Mesenchymal stem cell (in vitro differentiated cells and primary cell): ENCODE measurements at regions not wholly inside any gene's neighbourhood (a gene's known extent, or its start where the extent isn't known, plus 50 kb on each side); places are given as distances from the start of the nearest gene placed in this dataset.
"Not testable (repeated sequence)": the region's sequence is repeated elsewhere in the genome, so short reads cannot be mapped to it uniquely, and the experiment has no call there.

Source experiments
- DNase-seq: peaks from one replicate; pipeline ENCODE4 v3.0.0-alpha.2; 2013
- H2AFZ ChIP-seq: one replicate; pipeline ENCODE4 v1.6.1; 2013; ENCODE audit warnings: low read depth, mild to moderate bottlenecking, control low read depth, inconsistent platforms, low read length, moderate library complexity
- H2AK5ac ChIP-seq: 2 replicates; pipeline ENCODE4 v1.6.1; 2013; ENCODE audit warnings: low read length, moderate library complexity, mild to moderate bottlenecking, inconsistent platforms; ENCODE audit not compliant: severe bottlenecking
- H2BK120ac ChIP-seq: one replicate; pipeline ENCODE4 v1.6.1; 2013; ENCODE audit warnings: low read depth, mild to moderate bottlenecking, inconsistent platforms, low read length, moderate library complexity
- H2BK12ac ChIP-seq, 2 experiments: one replicate each; pipeline ENCODE4 v1.6.1; 2013; ENCODE audit warnings: inconsistent platforms in 2 of 2, low read length in 2 of 2, mild to moderate bottlenecking in 2 of 2, moderate library complexity in 2 of 2, control low read depth in 1 of 2
- H2BK15ac ChIP-seq: one replicate; pipeline ENCODE4 v1.6.1; 2013; ENCODE audit warnings: mild to moderate bottlenecking, low read depth, inconsistent platforms; ENCODE audit not compliant: poor library complexity, severe bottlenecking
- H2BK5ac ChIP-seq: 2 replicates; pipeline ENCODE4 v1.6.1; 2013; ENCODE audit warnings: low read depth, mild to moderate bottlenecking, low read length, control low read depth, inconsistent platforms; ENCODE audit not compliant: poor library complexity, severe bottlenecking
- H3K14ac ChIP-seq, 2 experiments: one replicate each; pipeline ENCODE4 v1.6.1; 2013; ENCODE audit warnings: inconsistent platforms in 2 of 2, low read length in 2 of 2, control low read depth in 1 of 2, mild to moderate bottlenecking in 1 of 2, moderate library complexity in 1 of 2
- H3K18ac ChIP-seq, 2 experiments: one replicate each; pipeline ENCODE4 v1.6.1; 2013; ENCODE audit warnings: inconsistent platforms in 2 of 2, low read length in 2 of 2, control low read depth in 1 of 2, low read depth in 1 of 2, mild to moderate bottlenecking in 1 of 2
- H3K23ac ChIP-seq, 2 experiments: one replicate each; pipeline ENCODE4 v1.6.1; 2013; ENCODE audit warnings: inconsistent platforms in 2 of 2, low read length in 2 of 2, mild to moderate bottlenecking in 2 of 2, moderate library complexity in 2 of 2, control low read depth in 1 of 2
- H3K27ac ChIP-seq: 2 replicates; pipeline ENCODE4 v1.5.1; 2013; ENCODE audit warnings: mild to moderate bottlenecking, moderate library complexity, low read length, control low read depth, inconsistent platforms; ENCODE audit not compliant: poor library complexity, severe bottlenecking
- H3K27me3 ChIP-seq, 2 experiments: 2 replicates each; pipeline versions ENCODE4 v1.6.1 to v1.7.0; 2013; ENCODE audit warnings: low read length in 2 of 2, mild to moderate bottlenecking in 2 of 2, moderate library complexity in 2 of 2, control low read depth in 1 of 2, inconsistent platforms in 1 of 2; ENCODE audit not compliant: control insufficient read depth in 1 of 2, insufficient read depth in 1 of 2
- H3K36me3 ChIP-seq, 2 experiments: 2 replicates each; pipeline versions ENCODE4 v1.6.1 to v1.7.0; 2013; ENCODE audit warnings: low read length in 2 of 2, control low read depth in 1 of 2, inconsistent platforms in 1 of 2, low read depth in 1 of 2, mild to moderate bottlenecking in 1 of 2; ENCODE audit not compliant: insufficient read depth in 2 of 2, control insufficient read depth in 1 of 2
- H3K4ac ChIP-seq, 2 experiments: one replicate each; pipeline ENCODE4 v1.6.1; 2013; ENCODE audit warnings: inconsistent platforms in 2 of 2, low read length in 2 of 2, mild to moderate bottlenecking in 2 of 2, moderate library complexity in 2 of 2, control low read depth in 1 of 2, low read depth in 1 of 2
- H3K4me1 ChIP-seq: 2 replicates; pipeline ENCODE4 v1.6.1; 2013; ENCODE audit warnings: low read depth, low read length, control low read depth; ENCODE audit not compliant: control insufficient read depth, insufficient read depth
- H3K4me2 ChIP-seq: 2 replicates; pipeline ENCODE4 v1.6.1; 2013; ENCODE audit warnings: low read length, mild to moderate bottlenecking, inconsistent platforms; ENCODE audit not compliant: poor library complexity, severe bottlenecking
- H3K4me3 ChIP-seq, 2 experiments: 2 replicates each; pipeline versions ENCODE4 v1.5.1 to v1.7.0; 2013; ENCODE audit warnings: low read length in 2 of 2, mild to moderate bottlenecking in 2 of 2, control low read depth in 1 of 2, low read depth in 1 of 2; ENCODE audit not compliant: insufficient read depth in 1 of 2
- H3K79me1 ChIP-seq: replicated peaks from 2 replicates; pipeline ENCODE4 v1.6.1; 2013; ENCODE audit warnings: mild to moderate bottlenecking, control low read depth, low read length, inconsistent platforms; ENCODE audit not compliant: poor library complexity, severe bottlenecking
- H3K9ac ChIP-seq: 2 replicates; pipeline ENCODE4 v1.7.0; 2013; ENCODE audit warnings: mild to moderate bottlenecking, low read length, moderate library complexity
- H3K9me3 ChIP-seq: 2 replicates; pipeline ENCODE4 v1.7.0; 2013; ENCODE audit warnings: mild to moderate bottlenecking, low read length; ENCODE audit not compliant: control insufficient read depth
- H4K8ac ChIP-seq: one replicate; pipeline ENCODE4 v1.6.1; 2013; ENCODE audit warnings: inconsistent platforms, mild to moderate bottlenecking, low read length, moderate library complexity
- H4K91ac ChIP-seq: one replicate; pipeline ENCODE4 v1.6.1; 2013; ENCODE audit warnings: mild to moderate bottlenecking, low read length, inconsistent platforms
- WGBS: methylation state at CpG from one replicate; pipeline ENCODE4 v1.1.7; 2013; ENCODE audit warnings: mixed read lengths; 5-methylcytosine and 5-hydroxymethylcytosine counted together

DNA sequence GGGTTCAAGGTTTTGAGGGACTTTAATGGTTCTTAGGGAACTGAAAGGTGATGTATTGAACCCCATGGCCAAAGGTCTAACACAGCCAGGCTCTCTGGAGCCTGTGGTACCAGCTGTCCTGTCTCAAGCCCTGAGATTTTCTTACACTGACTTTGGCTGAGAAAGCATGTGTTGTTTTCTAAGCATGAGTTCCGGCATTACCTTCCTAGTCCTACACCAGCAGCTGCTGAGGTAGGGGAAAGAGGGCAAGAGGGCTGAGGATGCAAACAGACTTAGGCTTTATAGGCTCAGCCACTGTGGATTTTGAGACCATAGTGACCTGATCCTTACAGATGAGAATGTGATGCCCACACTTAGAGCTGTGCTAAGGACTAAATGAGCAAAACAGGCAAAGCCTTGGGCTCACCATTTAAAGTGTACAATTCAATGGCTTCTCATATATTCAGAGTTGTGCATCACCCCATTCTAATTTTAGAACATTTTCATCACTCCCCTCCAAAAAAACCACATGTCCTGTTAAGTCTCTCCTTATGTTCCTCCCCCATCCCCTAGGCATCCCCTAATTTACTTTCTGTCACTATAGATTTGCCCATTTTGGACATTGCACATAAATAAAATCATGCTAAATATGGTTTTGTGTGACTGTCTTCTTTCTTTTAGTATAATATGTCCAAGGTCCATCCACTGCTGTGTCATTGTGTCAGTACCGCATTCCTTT lies 99.7 kb upstream of the OTOS start:
- no peak overlapping the region for H2BK12ac ChIP-seq
- no peak overlapping the region for H4K8ac ChIP-seq
- no peak overlapping the region for H4K91ac ChIP-seq
- 90% methylated on average over 1 of the region's 2 CpGs for WGBS
- H3K27ac ChIP-seq, result no peak overlapping the region
- H3K9me3 ChIP-seq, result no peaks in the 10 kb centered on the region
- H3K23ac ChIP-seq, result no peak overlapping the region
- no peak overlapping the region for H3K4me3 ChIP-seq
- peaks cover 0 to 41% of the 10 kb centered on the region in 2 experiments for H3K27me3 ChIP-seq
- no peak overlapping the region for H2AFZ ChIP-seq
- H3K14ac ChIP-seq, result no peak overlapping the region
- no peak overlapping the region for H2BK120ac ChIP-seq
- no peaks in the 10 kb centered on the region for H3K4me1 ChIP-seq
- H3K4ac ChIP-seq, result no peak overlapping the region
- no peak overlapping the region for H2BK5ac ChIP-seq
- H3K9ac ChIP-seq, result no peak overlapping the region
- H2AK5ac ChIP-seq, result no peak overlapping the region
- H3K18ac ChIP-seq, result no peak overlapping the region
- H2BK15ac ChIP-seq, result no peak overlapping the region
- peaks cover 0 to 3% of the 10 kb centered on the region in 2 experiments for H3K36me3 ChIP-seq
- DNase-seq, result no peak
- no peaks in the 10 kb centered on the region for H3K79me1 ChIP-seq
- no peak overlapping the region for H3K4me2 ChIP-seq

DNA sequence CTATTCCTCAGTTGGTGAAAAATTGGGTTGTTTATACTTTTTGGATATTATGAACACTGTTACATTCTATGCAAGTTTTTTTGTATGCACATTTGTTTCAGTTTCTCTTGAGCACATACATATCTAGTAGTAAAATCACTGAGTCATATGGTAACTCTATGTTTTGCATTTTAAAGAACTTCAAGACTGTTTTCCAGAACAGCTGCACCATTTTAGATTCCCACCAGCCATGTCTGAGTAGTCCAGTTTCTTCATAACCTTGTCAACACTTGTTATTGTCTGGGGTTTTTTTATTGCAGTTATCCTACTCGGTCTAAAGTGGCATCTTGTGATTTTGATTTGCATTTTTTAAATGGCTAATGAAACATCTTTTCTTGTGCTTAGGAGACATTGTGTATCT lies 100.3 kb upstream of the OTOS start:
- no peak overlapping the region for H2BK120ac ChIP-seq
- no peak overlapping the region for H2BK15ac ChIP-seq
- no peak overlapping the region for H3K4me3 ChIP-seq
- no peaks in the 10 kb centered on the region for H3K4me1 ChIP-seq
- 65% methylated on average over 1 of the region's 1 CpG for WGBS
- peaks cover 0 to 43% of the 10 kb centered on the region in 2 experiments for H3K27me3 ChIP-seq
- H2BK12ac ChIP-seq, result no peak overlapping the region
- no peak for DNase-seq
- no peak overlapping the region for H3K18ac ChIP-seq
- no peak overlapping the region for H4K8ac ChIP-seq
- no peak overlapping the region for H2AFZ ChIP-seq
- no peak overlapping the region for H3K4ac ChIP-seq
- no peaks in the 10 kb centered on the region for H3K9me3 ChIP-seq
- H3K36me3 ChIP-seq, result peaks cover 0 to 3% of the 10 kb centered on the region in 2 experiments
- no peak overlapping the region for H3K4me2 ChIP-seq
- H4K91ac ChIP-seq, result no peak overlapping the region
- H3K14ac ChIP-seq, result no peak overlapping the region
- H3K27ac ChIP-seq, result no peak overlapping the region
- H3K79me1 ChIP-seq, result no peaks in the 10 kb centered on the region
- no peak overlapping the region for H3K9ac ChIP-seq
- H2AK5ac ChIP-seq, result no peak overlapping the region
- H3K23ac ChIP-seq, result no peak overlapping the region
- H2BK5ac ChIP-seq, result no peak overlapping the region

DNA sequence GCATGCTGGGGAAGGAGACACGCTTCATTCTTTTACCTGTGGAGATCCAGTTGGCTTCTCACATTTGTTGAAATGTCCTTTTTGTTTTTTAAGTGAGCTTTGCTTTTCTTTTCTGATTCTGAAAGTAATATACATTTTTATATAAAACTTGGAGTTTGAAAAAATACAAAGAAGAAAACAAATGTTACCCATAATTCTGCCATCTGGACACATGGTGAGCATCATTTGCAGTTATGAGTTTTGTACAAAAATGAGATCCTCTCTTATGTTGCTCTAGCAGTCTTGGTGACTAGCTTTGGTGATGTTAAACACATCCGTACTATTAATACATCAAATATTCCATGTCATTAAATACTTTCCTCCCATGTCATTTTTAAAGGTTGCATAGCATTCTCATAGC lies 101.1 kb upstream of the OTOS start:
- Histone ChIP-seq H2BK5ac (no peak overlapping the region), H3K4me2 (no peak overlapping the region), H3K36me3 (no peaks in the 10 kb centered on the region), H3K23ac (no peak overlapping the region), H2BK15ac (no peak overlapping the region), H3K27me3 (peaks cover 0 to 51% of the 10 kb centered on the region in 2 experiments), H3K4me3 (no peak overlapping the region), H3K79me1 (no peaks in the 10 kb centered on the region), H3K18ac (no peak overlapping the region), H3K9me3 (no peaks in the 10 kb centered on the region), H3K4me1 (no peaks in the 10 kb centered on the region), H2AK5ac (no peak overlapping the region), H4K8ac (no peak overlapping the region), H2AFZ (no peak overlapping the region), H3K4ac (no peak overlapping the region), H4K91ac (no peak overlapping the region), H3K27ac (no peak overlapping the region), H3K14ac (no peak overlapping the region), H2BK120ac (no peak overlapping the region), H3K9ac (no peak overlapping the region), H2BK12ac (no peak overlapping the region)
- WGBS, result 69% methylated on average over 2 of the region's 2 CpGs
- DNase-seq, result no peak

DNA sequence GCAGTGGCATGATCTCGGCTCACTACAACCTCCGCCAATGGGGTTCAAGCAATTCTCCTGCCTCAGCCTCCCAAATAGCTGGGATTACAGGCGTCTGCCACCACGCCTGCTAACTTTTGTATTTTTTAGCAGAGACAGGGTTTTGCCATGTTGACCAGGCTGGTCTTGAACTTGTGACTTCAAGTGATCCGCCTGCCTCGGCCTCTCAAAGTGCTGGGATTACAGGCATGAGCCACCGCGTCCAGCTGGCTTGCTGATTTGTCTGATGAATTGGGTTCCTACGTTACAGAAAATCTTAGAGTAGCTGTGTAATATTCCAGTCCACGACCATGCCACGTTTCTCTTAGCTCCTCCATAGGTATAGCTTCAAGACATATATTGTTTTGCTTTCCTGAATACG lies 102.6 kb upstream of the OTOS start:
- not testable (repeated sequence) for DNase-seq, H4K8ac ChIP-seq, H3K9ac ChIP-seq, H3K4me3 ChIP-seq, H3K18ac ChIP-seq, H3K36me3 ChIP-seq, H3K14ac ChIP-seq, H3K4ac ChIP-seq, H4K91ac ChIP-seq, H2BK12ac ChIP-seq, H2AK5ac ChIP-seq, H3K27ac ChIP-seq, H3K23ac ChIP-seq, H3K4me1 ChIP-seq, H2BK5ac ChIP-seq, H2BK120ac ChIP-seq, H3K4me2 ChIP-seq, H2AFZ ChIP-seq, H3K9me3 ChIP-seq, H2BK15ac ChIP-seq, H3K79me1 ChIP-seq
- peaks cover 0 to 53% of the 10 kb centered on the region in 2 experiments for H3K27me3 ChIP-seq
- 91% methylated on average over 9 of the region's 12 CpGs for WGBS
